ENCODE measurements at regions not wholly inside any gene's neighbourhood (a gene's known extent, or its start where the extent isn't known, plus 50 kb on each side); places are given as distances from the start of the nearest gene placed in this dataset.

DNA sequence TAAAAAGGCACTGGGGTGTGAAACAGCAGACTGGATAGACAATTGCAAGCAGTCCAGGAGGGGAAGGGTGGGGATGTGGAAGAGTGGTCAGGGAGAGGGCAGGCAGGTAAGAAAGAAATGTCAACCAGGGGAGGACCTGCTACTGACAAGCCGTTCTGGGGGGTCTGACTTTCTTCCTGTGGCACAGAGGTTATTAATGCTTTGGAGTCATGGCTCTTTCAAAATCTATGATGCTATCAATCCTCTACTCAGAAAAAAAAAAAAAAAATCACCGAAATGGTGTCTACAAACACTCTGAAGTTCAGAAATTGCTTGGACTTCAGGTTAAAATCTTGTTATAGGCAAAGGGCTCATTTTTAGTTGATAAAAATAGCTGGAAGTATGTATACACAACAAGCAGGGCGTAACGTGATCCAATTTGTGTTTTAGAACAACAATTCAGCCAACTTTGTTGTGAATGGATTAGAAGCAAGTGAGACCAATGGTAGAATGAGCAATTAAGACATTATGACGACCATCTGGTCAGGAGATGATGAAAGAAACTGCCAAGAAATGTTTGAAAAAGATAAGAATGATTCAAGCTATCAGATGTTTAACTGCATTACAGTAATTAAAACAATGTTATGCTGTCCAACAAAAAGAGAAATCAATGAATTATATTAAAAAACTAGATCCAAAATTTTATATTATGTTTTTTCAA lies 255.2 kb downstream of the DEPDC1B start:
- Mint-ChIP-seq H3K27ac (ENCODE audit: unreplicated experiment) (no peak overlapping the region), H3K4me3 (ENCODE audit: unreplicated experiment) (no peak overlapping the region), H3K27me3 (ENCODE audit: low read depth, unreplicated experiment) (no peaks in the 10 kb centered on the region), H3K9me3 (ENCODE audit: unreplicated experiment) (no peaks in the 10 kb centered on the region), H3K36me3 (ENCODE audit: low read depth, unreplicated experiment) (no peaks in the 10 kb centered on the region), H3K4me1 (ENCODE audit: low read depth, unreplicated experiment) (no peaks in the 10 kb centered on the region)
- Histone ChIP-seq H3K36me3 (ENCODE audit: insufficient read depth, low read length) (no peaks in the 10 kb centered on the region), H4K20me1 (ENCODE audit: insufficient read depth, low read length) (no peaks in the 10 kb centered on the region), H3K27ac (ENCODE audit: low read depth, low read length) (no peak overlapping the region), H2AFZ (ENCODE audit: low read depth, low read length) (no peak overlapping the region), H3K79me2 (ENCODE audit: insufficient read depth, low read length) (no peaks in the 10 kb centered on the region), H3K4me1 (ENCODE audit: insufficient read depth, low read length) (no peaks in the 10 kb centered on the region), H3K4me3 (ENCODE audit: insufficient read depth, low read depth, low read length) (no peak overlapping the region), H3K4me2 (ENCODE audit: low read length) (no peak overlapping the region), H3K27me3 (ENCODE audit: insufficient read depth, low read length) (no peaks in the 10 kb centered on the region), H3K9ac (ENCODE audit: low read length) (no peak overlapping the region), H3K9me3 (ENCODE audit: insufficient read depth, low read depth, low read length) (no peaks in the 10 kb centered on the region)
- FAIRE-seq (no peak), DNase-seq (ENCODE audit: low read depth) (no peak)
- no peak for TF ChIP-seq EZH2 (IDR thresholded peaks at IDR 0.05; ENCODE audit: insufficient read depth, low read length)
- no peak for TF ChIP-seq CTCF (IDR thresholded peaks at IDR 0.05; ENCODE audit: insufficient read depth, low read depth, low read length)

DNA sequence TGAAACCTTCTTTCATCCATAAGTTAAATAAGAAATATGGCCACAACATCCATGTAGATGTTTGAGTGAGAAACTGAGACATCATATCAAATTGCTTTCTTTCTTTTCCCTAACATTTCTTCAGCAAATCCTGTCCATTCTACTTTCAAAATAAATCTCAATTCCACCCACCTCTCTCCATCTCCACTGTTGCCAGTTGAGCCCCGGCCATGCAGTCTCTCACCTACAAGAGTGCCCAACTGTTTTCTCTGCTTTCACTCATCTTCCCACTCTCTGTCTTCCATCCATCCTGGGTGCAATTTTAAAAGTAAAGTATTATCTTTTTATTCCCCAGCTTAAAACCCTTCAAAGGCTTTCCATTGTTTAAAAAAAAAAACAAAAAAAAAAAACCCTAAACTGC lies 260.4 kb downstream of the DEPDC1B start:
- DNase-seq (ENCODE audit: low read depth) (no peak), FAIRE-seq (no peak)
- H3K79me2 ChIP-seq (ENCODE audit: insufficient read depth, low read length), result no peaks in the 10 kb centered on the region
- H3K4me3 ChIP-seq (ENCODE audit: insufficient read depth, low read depth, low read length), result no peak overlapping the region
- Mint-ChIP-seq H3K36me3 (ENCODE audit: low read depth, unreplicated experiment) (no peaks in the 10 kb centered on the region), H3K4me3 (ENCODE audit: unreplicated experiment) (no peak overlapping the region), H3K27ac (ENCODE audit: unreplicated experiment) (no peak overlapping the region), H3K9me3 (ENCODE audit: unreplicated experiment) (no peaks in the 10 kb centered on the region), H3K4me1 (ENCODE audit: low read depth, unreplicated experiment) (no peaks in the 10 kb centered on the region), H3K27me3 (ENCODE audit: low read depth, unreplicated experiment) (no peaks in the 10 kb centered on the region)
- no peak overlapping the region for H3K4me2 ChIP-seq (ENCODE audit: low read length)
- H3K27ac ChIP-seq (ENCODE audit: low read depth, low read length), result no peak overlapping the region
- no peak overlapping the region for H3K9ac ChIP-seq (ENCODE audit: low read length)
- no peak overlapping the region for H2AFZ ChIP-seq (ENCODE audit: low read depth, low read length)
- no peaks in the 10 kb centered on the region for H3K27me3 ChIP-seq (ENCODE audit: insufficient read depth, low read length)
- H4K20me1 ChIP-seq (ENCODE audit: insufficient read depth, low read length), result no peaks in the 10 kb centered on the region
- H3K4me1 ChIP-seq (ENCODE audit: insufficient read depth, low read length), result no peaks in the 10 kb centered on the region
- no peak for TF ChIP-seq CTCF (IDR thresholded peaks at IDR 0.05; ENCODE audit: insufficient read depth, low read depth, low read length)
- no peak for TF ChIP-seq EZH2 (IDR thresholded peaks at IDR 0.05; ENCODE audit: insufficient read depth, low read length)
- H3K36me3 ChIP-seq (ENCODE audit: insufficient read depth, low read length), result no peaks in the 10 kb centered on the region
- no peaks in the 10 kb centered on the region for H3K9me3 ChIP-seq (ENCODE audit: insufficient read depth, low read depth, low read length)

- Histone ChIP-seq H3K9me3 (ENCODE audit: insufficient read depth, low read depth, low read length) (no peaks in the 10 kb centered on the region), H3K9ac (ENCODE audit: low read length) (no peak overlapping the region), H4K20me1 (ENCODE audit: insufficient read depth, low read length) (no peaks in the 10 kb centered on the region), H3K79me2 (ENCODE audit: insufficient read depth, low read length) (no peaks in the 10 kb centered on the region), H3K4me2 (ENCODE audit: low read length) (no peak overlapping the region), H2AFZ (ENCODE audit: low read depth, low read length) (no peak overlapping the region), H3K27me3 (ENCODE audit: insufficient read depth, low read length) (no peaks in the 10 kb centered on the region), H3K36me3 (ENCODE audit: insufficient read depth, low read length) (no peaks in the 10 kb centered on the region), H3K27ac (ENCODE audit: low read depth, low read length) (no peak overlapping the region), H3K4me1 (ENCODE audit: insufficient read depth, low read length) (no peaks in the 10 kb centered on the region), H3K4me3 (ENCODE audit: insufficient read depth, low read depth, low read length) (no peak overlapping the region)
- H3K36me3 Mint-ChIP-seq (ENCODE audit: low read depth, unreplicated experiment), result no peaks in the 10 kb centered on the region
- H3K27ac Mint-ChIP-seq (ENCODE audit: unreplicated experiment), result no peak overlapping the region
- no peaks in the 10 kb centered on the region for H3K27me3 Mint-ChIP-seq (ENCODE audit: low read depth, unreplicated experiment)
- H3K9me3 Mint-ChIP-seq (ENCODE audit: unreplicated experiment), result no peaks in the 10 kb centered on the region
- FAIRE-seq, result no peak
- DNase-seq (ENCODE audit: low read depth), result no peak
- H3K4me1 Mint-ChIP-seq (ENCODE audit: low read depth, unreplicated experiment), result no peaks in the 10 kb centered on the region
- TF ChIP-seq CTCF (IDR thresholded peaks at IDR 0.05; ENCODE audit: insufficient read depth, low read depth, low read length), result no peak
- TF ChIP-seq EZH2 (IDR thresholded peaks at IDR 0.05; ENCODE audit: insufficient read depth, low read length), result no peak
- H3K4me3 Mint-ChIP-seq (ENCODE audit: unreplicated experiment), result no peak overlapping the region
Measured at GRCh38 chr5:60437308-60437707, 262.7 kb downstream of the DEPDC1B start.
